HepG2 (cell line): ENCODE measurements at regions not wholly inside any gene's neighbourhood (a gene's known extent, or its start where the extent isn't known, plus 50 kb on each side); places are given as distances from the start of the nearest gene placed in this dataset.

Source experiments
- ARID3A ChIP-seq: IDR thresholded peaks from 2 replicates; pipeline ENCODE4 v1.6.1; 2012; ENCODE audit warnings: low read depth, low read length, improper control_type of control experiment
- ATF1 ChIP-seq: IDR thresholded peaks from 2 replicates; pipeline ENCODE4 v1.6.1; 2016; ENCODE audit warnings: mild to moderate bottlenecking, control low read depth
- CTCF ChIP-seq: sonication (generic); formaldehyde crosslinking; IDR thresholded peaks from 2 replicates; pipeline ENCODE4 v1.5.0; 2020; ENCODE audit warnings: mild to moderate bottlenecking, missing genetic modification reagents, moderate library complexity
- ETS1 ChIP-seq: sonication (generic); formaldehyde crosslinking; IDR thresholded peaks from 2 replicates; pipeline ENCODE4 v1.4.0; 2020; ENCODE audit warnings: missing genetic modification reagents
- FOXJ3 ChIP-seq: sonication (generic); formaldehyde crosslinking; IDR thresholded peaks from 2 replicates; pipeline ENCODE4 v1.4.0; 2020; ENCODE audit warnings: missing genetic modification reagents, mild to moderate bottlenecking, borderline replicate concordance
- GABPA ChIP-seq, 2 experiments: IDR thresholded peaks; 2 replicates each; pipeline ENCODE4 v1.6.1; 2011 to 2016; ENCODE audit warnings: low read depth in 2 of 2, low read length in 1 of 2, missing biosample characterization in 1 of 2, missing genetic modification characterization in 1 of 2
- JUN ChIP-seq: sonication (generic); formaldehyde crosslinking; IDR thresholded peaks from 2 replicates; pipeline ENCODE4 v1.4.0; 2020; ENCODE audit warnings: mild to moderate bottlenecking, missing genetic modification reagents
- MAFK ChIP-seq, 2 experiments: IDR thresholded peaks in 1 of 2; conservative IDR thresholded peaks in 1 of 2; 2 replicates each; pipeline ENCODE4 v1.6.1; 2011; ENCODE audit warnings: improper control_type of control experiment in 2 of 2, low read length in 2 of 2
- RAD21 ChIP-seq: fragments of 450-650 bp; formaldehyde crosslinking; IDR thresholded peaks from 2 replicates; pipeline ENCODE4 v1.5.0; 2020; ENCODE audit warnings: mild to moderate bottlenecking
- RFX5 ChIP-seq: IDR thresholded peaks from 2 replicates; pipeline ENCODE4 v1.6.1; 2011; ENCODE audit warnings: low read depth, low read length, improper control_type of control experiment
- SRY ChIP-seq: sonication (generic); formaldehyde crosslinking; IDR thresholded peaks from 2 replicates; pipeline ENCODE4 v1.8.0; 2022; ENCODE audit warnings: mild to moderate bottlenecking, missing genetic modification reagents
- TAF1 ChIP-seq: sonication (generic); formaldehyde crosslinking; IDR thresholded peaks from 2 replicates; pipeline ENCODE4 v1.4.0; 2020; ENCODE audit warnings: missing genetic modification reagents
- ZBTB8A ChIP-seq: sonication (generic); formaldehyde crosslinking; IDR thresholded peaks from 2 replicates; pipeline ENCODE4 v1.4.0; 2020; ENCODE audit warnings: mild to moderate bottlenecking, low read depth, missing genetic modification reagents, borderline replicate concordance

GRCh38 chr13:105466376-105466775 is 1069.1 kb downstream of the EFNB2 start:
- TF ChIP-seq ZBTB8A (no peak), GABPA (IDR thresholded peaks at IDR 0.05; ENCODE audit: low read depth, low read length) (no peak), GABPA (CRISPR knock-in tag; IDR thresholded peaks at IDR 0.05; ENCODE audit: low read depth) (no peak), MAFK (conservative IDR thresholded peaks at IDR 0.05 in 1 of 2, IDR thresholded peaks at IDR 0.05 in 1 of 2; ENCODE audit: low read length in 2 of 2) (no peak), TAF1 (no peak), ARID3A (no peak), FOXJ3 (CRISPR knock-in tag) (no peak), SRY (CRISPR knock-in tag) (no peak), ATF1 (CRISPR knock-in tag) (no peak), RAD21 (no peak), CTCF (CRISPR knock-in tag) (no peak), RFX5 (no peak), ETS1 (CRISPR knock-in tag) (no peak), JUN (CRISPR knock-in tag) (no peak)
